ENCODE measurements at regions not wholly inside any gene's neighbourhood (a gene's known extent, or its start where the extent isn't known, plus 50 kb on each side); places are given as distances from the start of the nearest gene placed in this dataset.
"Not testable (repeated sequence)": the region's sequence is repeated elsewhere in the genome, so short reads cannot be mapped to it uniquely, and the experiment has no call there.

DNA sequence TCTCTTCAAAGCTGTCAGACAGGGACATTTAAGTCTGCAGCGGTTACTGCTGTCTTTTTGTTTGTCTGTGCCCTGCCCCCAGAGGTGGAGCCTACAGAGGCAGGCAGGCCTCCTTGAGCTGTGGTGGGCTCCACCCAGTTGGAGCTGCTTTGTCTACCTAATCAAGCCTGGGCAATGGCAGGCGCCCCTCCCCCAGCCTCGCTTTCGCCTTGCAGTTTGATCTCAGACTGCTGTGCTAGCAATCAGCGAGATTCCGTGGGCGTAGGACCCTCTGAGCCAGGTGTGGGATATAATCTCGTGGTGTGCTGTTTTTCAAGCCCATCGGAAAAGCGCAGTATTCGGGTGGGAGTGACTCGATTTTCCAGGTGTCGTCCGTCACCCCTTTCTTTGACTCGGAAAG is 648.1 kb upstream of the RAG2 start:
- not testable (repeated sequence) for TF ChIP-seq POLR2AphosphoS5 (IDR thresholded peaks at IDR 0.05; ENCODE audit: low read depth, low read length); CTCF (IDR thresholded peaks at IDR 0.05); REST (IDR thresholded peaks at IDR 0.05; ENCODE audit: insufficient read depth in 1 of 2, low read depth in 2 of 2, low read length in 1 of 2); TCF7L2 (IDR thresholded peaks at IDR 0.05; ENCODE audit: low read depth, low read length)

Data from Panc1 (cell line).